ENCODE measurements at regions not wholly inside any gene's neighbourhood (a gene's known extent, or its start where the extent isn't known, plus 50 kb on each side); places are given as distances from the start of the nearest gene placed in this dataset.

DNA sequence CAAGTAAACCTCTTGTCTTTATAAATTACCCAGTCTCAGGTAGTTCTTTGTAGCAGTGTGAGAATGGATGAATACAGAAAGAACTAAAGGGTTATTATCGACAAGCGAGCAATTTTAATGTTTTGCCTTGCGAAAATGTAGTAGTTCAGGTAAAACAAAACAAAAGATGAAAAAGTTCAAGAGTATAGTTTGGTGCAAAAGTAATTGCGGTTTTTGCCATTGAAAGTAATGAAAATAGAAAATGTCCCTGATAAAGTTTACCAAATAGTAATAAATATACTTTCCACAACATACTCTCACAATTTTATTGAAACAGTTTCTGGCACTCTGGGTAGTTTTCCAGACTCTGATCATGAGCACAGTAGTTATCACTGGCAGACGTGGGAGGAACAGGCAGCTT, 71.9 kb upstream of the SLC35B3 start:
- FAIRE-seq (no peak), DNase-seq (ENCODE audit: insufficient read length, low spot score) (no peak)
- TF ChIP-seq, protein P1, sequence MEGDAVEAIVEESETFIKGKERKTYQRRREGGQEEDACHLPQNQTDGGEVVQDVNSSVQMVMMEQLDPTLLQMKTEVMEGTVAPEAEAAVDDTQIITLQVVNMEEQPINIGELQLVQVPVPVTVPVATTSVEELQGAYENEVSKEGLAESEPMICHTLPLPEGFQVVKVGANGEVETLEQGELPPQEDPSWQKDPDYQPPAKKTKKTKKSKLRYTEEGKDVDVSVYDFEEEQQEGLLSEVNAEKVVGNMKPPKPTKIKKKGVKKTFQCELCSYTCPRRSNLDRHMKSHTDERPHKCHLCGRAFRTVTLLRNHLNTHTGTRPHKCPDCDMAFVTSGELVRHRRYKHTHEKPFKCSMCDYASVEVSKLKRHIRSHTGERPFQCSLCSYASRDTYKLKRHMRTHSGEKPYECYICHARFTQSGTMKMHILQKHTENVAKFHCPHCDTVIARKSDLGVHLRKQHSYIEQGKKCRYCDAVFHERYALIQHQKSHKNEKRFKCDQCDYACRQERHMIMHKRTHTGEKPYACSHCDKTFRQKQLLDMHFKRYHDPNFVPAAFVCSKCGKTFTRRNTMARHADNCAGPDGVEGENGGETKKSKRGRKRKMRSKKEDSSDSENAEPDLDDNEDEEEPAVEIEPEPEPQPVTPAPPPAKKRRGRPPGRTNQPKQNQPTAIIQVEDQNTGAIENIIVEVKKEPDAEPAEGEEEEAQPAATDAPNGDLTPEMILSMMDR (IDR thresholded peaks at IDR 0.05; ENCODE audit: insufficient read depth, missing control alignments): no peak

DNA sequence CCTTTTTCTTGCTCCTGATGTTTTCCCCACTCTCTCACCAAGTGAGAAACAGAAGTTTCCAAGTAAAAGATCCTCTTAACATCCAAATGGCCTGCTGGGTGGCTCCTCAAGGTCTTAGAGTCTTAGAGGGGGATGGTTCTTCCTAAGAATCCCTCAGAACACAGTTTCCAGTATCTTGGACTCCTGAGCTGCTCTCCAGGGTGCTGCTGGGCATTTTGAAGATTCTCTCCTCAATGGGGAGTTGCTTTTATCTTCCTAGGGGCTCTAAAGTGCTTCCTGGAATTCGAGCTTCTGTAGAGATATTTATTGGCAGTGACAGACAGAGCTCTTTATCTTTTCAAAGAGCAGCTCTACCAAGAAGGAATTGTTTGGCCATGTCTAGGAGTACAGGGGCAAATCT, 70.8 kb upstream of the SLC35B3 start:
- TF ChIP-seq, protein P1 (IDR thresholded peaks at IDR 0.05; ENCODE audit: insufficient read depth, missing control alignments): no peak

DNA sequence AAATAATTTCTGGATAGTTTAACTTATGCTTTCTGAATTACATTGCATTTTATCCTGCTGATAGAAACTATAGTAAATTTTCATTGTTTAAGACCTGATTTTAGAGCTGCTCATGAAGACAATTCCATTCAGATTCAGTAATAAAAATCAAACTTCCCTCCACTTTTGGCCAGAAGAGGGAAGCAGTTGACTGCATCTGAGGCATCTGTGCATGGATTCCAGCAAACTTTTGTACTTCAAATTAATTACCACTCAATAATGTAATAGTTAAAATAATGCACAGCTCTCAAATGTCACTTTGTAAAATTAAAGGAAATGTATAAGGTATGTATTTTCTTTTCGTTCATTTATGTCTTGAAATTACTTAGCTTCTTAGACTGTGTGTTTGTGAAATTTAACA, 64.2 kb upstream of the SLC35B3 start:
- FAIRE-seq (no peak), DNase-seq (ENCODE audit: insufficient read length, low spot score) (no peak)

More for the DNA sequence above, 70.8 kb upstream of the SLC35B3 start:
- no peak for DNase-seq (ENCODE audit: insufficient read length, low spot score)
- no peak for FAIRE-seq

DNA sequence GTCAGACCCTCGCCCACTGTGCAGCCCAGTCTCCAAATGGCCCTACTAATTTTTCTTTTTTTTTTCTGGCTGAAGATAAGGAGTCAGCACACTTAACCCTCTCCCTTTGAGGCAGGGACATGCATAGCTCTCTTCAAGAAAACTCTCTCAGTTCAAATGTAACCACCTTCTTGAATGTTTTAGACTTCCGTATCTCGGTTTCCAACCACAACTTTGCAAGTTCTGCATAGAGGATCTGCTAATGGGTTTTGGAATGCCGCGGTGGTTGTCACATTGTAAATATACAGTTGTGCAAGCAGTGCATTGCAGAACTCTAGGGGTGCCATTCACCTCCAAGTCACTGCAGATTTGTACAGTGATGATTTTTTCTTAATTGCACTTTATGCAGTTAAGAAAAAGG, 59.4 kb upstream of the SLC35B3 start:
- DNase-seq (ENCODE audit: insufficient read length, low spot score) (no peak), FAIRE-seq (no peak)
- TF ChIP-seq, protein P1 (IDR thresholded peaks at IDR 0.05; ENCODE audit: insufficient read depth, missing control alignments): no peak

More for the DNA sequence above, 64.2 kb upstream of the SLC35B3 start:
- TF ChIP-seq, protein P1 (IDR thresholded peaks at IDR 0.05; ENCODE audit: insufficient read depth, missing control alignments): peak; percentile 25

DNA sequence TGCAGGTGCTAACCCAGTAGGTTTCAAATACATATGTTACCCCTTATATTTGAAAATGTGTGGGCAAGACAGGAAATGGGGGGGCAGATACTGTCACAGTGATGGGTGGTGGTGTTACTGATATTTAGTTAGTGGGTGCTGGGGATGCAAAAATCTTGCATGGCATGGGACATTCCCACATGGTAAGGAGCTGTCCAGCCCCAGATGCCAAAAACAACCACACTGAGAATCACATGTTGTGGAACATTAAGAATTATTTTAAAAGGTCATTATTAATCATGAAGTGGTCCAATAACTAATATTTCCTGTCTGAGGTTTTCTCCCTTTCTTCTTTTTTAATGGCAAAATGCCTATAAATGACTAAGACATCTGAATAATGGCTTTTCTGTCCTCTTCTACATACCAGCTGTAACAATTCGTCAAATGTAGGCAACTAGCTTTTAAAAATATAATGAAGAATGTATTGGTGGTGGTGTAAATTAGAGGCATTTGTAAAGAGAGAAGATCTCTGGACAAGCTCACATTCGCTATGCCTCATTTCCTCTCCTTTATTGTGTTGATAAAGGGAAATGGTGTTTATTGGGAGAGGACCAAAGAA, 57.3 kb upstream of the SLC35B3 start:
- DNase-seq (ENCODE audit: insufficient read length, low spot score) (no peak), FAIRE-seq (no peak)
- TF ChIP-seq, protein P1 (IDR thresholded peaks at IDR 0.05; ENCODE audit: insufficient read depth, missing control alignments): no peak

Measured in D721Med (cell line).